CD14-positive monocyte (primary cell): ENCODE measurements at regions not wholly inside any gene's neighbourhood (a gene's known extent, or its start where the extent isn't known, plus 50 kb on each side); places are given as distances from the start of the nearest gene placed in this dataset.

Source experiments
- DNase-seq, 3 donors: peaks; one replicate each; pipeline ENCODE4 v3.0.0-alpha.2; 2011 to 2022
- H2AFZ ChIP-seq: 2 replicates; pipeline ENCODE4 v1.6.0; 2012; ENCODE audit warnings: mild to moderate bottlenecking, low read depth, low read length, inconsistent platforms; ENCODE audit not compliant: insufficient read depth, poor library complexity, severe bottlenecking
- H3K27ac ChIP-seq, 2 donors: 1 replicate in 1 of 2; 2 replicates in 1 of 2; pipeline ENCODE4 v1.5.1; 2012 to 2013; ENCODE audit warnings: low read length in 2 of 2, control low read depth in 1 of 2, inconsistent platforms in 1 of 2, low read depth in 1 of 2, mild to moderate bottlenecking in 1 of 2
- H3K27me3 ChIP-seq, 2 donors: one replicate each; pipeline versions ENCODE4 v1.6.0 to v1.6.1; 2011 to 2013; ENCODE audit warnings: low read length in 2 of 2; ENCODE audit not compliant: control insufficient read depth in 2 of 2, insufficient read depth in 2 of 2
- H3K36me3 ChIP-seq, 2 donors: replicated peaks in 1 of 2; 1 replicate in 1 of 2; 2 replicates in 1 of 2; pipeline versions ENCODE4 v1.5.1 to v1.6.1; 2012 to 2013; ENCODE audit warnings: low read length in 2 of 2, control low read depth in 1 of 2, inconsistent platforms in 1 of 2, mild to moderate bottlenecking in 1 of 2; ENCODE audit not compliant: insufficient read depth in 2 of 2, control insufficient read depth in 1 of 2
- H3K4me1 ChIP-seq, 2 donors: 1 replicate in 1 of 2; 2 replicates in 1 of 2; pipeline versions ENCODE4 v1.5.1 to v1.6.1; 2012 to 2013; ENCODE audit warnings: low read length in 2 of 2, control low read depth in 1 of 2, inconsistent platforms in 1 of 2, mild to moderate bottlenecking in 1 of 2, moderate library complexity in 1 of 2; ENCODE audit not compliant: insufficient read depth in 2 of 2, control insufficient read depth in 1 of 2
- H3K4me2 ChIP-seq: replicated peaks from 2 replicates; pipeline ENCODE3; 2012; ENCODE audit warnings: low read length, moderate library complexity, mild to moderate bottlenecking; ENCODE audit not compliant: poor library complexity, severe bottlenecking; ENCODE audit errors: extremely low read depth
- H3K4me3 ChIP-seq, 3 experiments: fragments of 200-600 bp in 1 of 3; sonication (generic) in 1 of 3; replicated peaks in 1 of 3; 1 replicate in 2 of 3; 2 replicates in 1 of 3; pipeline ENCODE4 v1.5.1; 2011 to 2013; ENCODE audit warnings: low read length in 3 of 3, mild to moderate bottlenecking in 3 of 3, control low read depth in 2 of 3, low read depth in 2 of 3, inconsistent platforms in 1 of 3, moderate library complexity in 1 of 3
- H3K79me2 ChIP-seq: 2 replicates; pipeline ENCODE4 v1.6.0; 2012; ENCODE audit warnings: mild to moderate bottlenecking, control low read depth, inconsistent platforms, low read length, moderate library complexity; ENCODE audit not compliant: insufficient read depth
- H3K9ac ChIP-seq: 2 replicates; pipeline ENCODE4 v1.6.0; 2017; ENCODE audit warnings: low read length, mild to moderate bottlenecking; ENCODE audit not compliant: insufficient read depth, poor library complexity, severe bottlenecking
- H3K9me3 ChIP-seq, 2 donors: replicated peaks in 1 of 2; 1 replicate in 1 of 2; 2 replicates in 1 of 2; pipeline versions ENCODE4 v1.5.1 to v1.6.1; 2012 to 2013; ENCODE audit warnings: low read length in 2 of 2, control low read depth in 1 of 2; ENCODE audit not compliant: control insufficient read depth in 1 of 2, insufficient read depth in 1 of 2
- H4K20me1 ChIP-seq: 2 replicates; pipeline ENCODE4 v1.6.0; 2012; ENCODE audit warnings: mild to moderate bottlenecking, low read length, control low read depth, moderate library complexity; ENCODE audit not compliant: insufficient read depth
- H3K27ac Mint-ChIP-seq, 7 donors: one replicate each; pipeline ENCODE4 v1.8.0; 2020; ENCODE audit warnings: mild to moderate bottlenecking in 7 of 7, mixed read lengths in 7 of 7, moderate library complexity in 6 of 7, inconsistent platforms in 2 of 7
- H3K27me3 Mint-ChIP-seq, 3 donors: one replicate each; pipeline ENCODE4 v1.8.0; 2021 to 2022; ENCODE audit warnings: low read depth in 3 of 3, mild to moderate bottlenecking in 3 of 3, mixed read lengths in 3 of 3, moderate library complexity in 3 of 3, inconsistent platforms in 1 of 3
- H3K36me3 Mint-ChIP-seq, 2 donors: one replicate each; pipeline ENCODE4 v1.8.0; 2020; ENCODE audit warnings: mixed read lengths in 2 of 2, inconsistent platforms in 1 of 2, mild to moderate bottlenecking in 1 of 2
- H3K4me1 Mint-ChIP-seq: one replicate; pipeline ENCODE4 v1.8.0; 2020; ENCODE audit warnings: mild to moderate bottlenecking, mixed read lengths
- H3K4me3 Mint-ChIP-seq, 2 donors: one replicate each; pipeline ENCODE4 v1.8.0; 2020; ENCODE audit warnings: mild to moderate bottlenecking in 2 of 2, mixed read lengths in 2 of 2, moderate library complexity in 1 of 2
- H3K9me3 Mint-ChIP-seq, 7 donors: one replicate each; pipeline ENCODE4 v1.8.0; 2020 to 2022; ENCODE audit warnings: mixed read lengths in 7 of 7, mild to moderate bottlenecking in 6 of 7, moderate library complexity in 6 of 7, inconsistent platforms in 2 of 7
- CTCF ChIP-seq: fragments of 200-600 bp; IDR thresholded peaks from one replicate; pipeline ENCODE4 v1.8.0; 2022; ENCODE audit warnings: antibody characterized with exemption, mild to moderate bottlenecking
- WGBS: methylation state at CpG from one replicate; pipeline ENCODE4 v1.1.5; 2013; ENCODE audit warnings: missing lambda C conversion rate; ENCODE audit not compliant: insufficient coverage; 5-methylcytosine and 5-hydroxymethylcytosine counted together
- intact Hi-C, 2 donors: fragments of 100-400 bp; cut with micrococcal nuclease; formaldehyde crosslinking; loops; one replicate each; pipeline versions ENCODE4 v1.15.0 to v1.15.1; 2023

- no peak overlapping the region for H3K9ac ChIP-seq
- no peaks in the 10 kb centered on the region for H3K36me3 ChIP-seq
- no peaks in the 10 kb centered on the region for H3K36me3 Mint-ChIP-seq
- no peak for DNase-seq
- no peak overlapping the region for H3K4me2 ChIP-seq
- H3K9me3 Mint-ChIP-seq, result peaks cover 0 to 2% (median 0%) of the 10 kb centered on the region in 7 donors
- 96% methylated on average over 10 of the region's 16 CpGs for WGBS
- H3K4me1 Mint-ChIP-seq, result peaks cover 18% of the 10 kb centered on the region
- H3K27ac ChIP-seq, result peak overlapping the region in 1 of 2 donors; percentile 64
- H3K4me1 ChIP-seq, result peaks cover 15% of the 10 kb centered on the region in 2 donors
- H2AFZ ChIP-seq, result no peak overlapping the region
- H3K79me2 ChIP-seq, result no peaks in the 10 kb centered on the region
- H4K20me1 ChIP-seq, result no peaks in the 10 kb centered on the region
- intact Hi-C loops, result no loop called here
- no peak for TF ChIP-seq CTCF
- H3K27me3 Mint-ChIP-seq, result peaks cover 15 to 27% (median 18%) of the 10 kb centered on the region in 3 donors
- H3K4me3 Mint-ChIP-seq, result peak overlapping the region in 1 of 2 donors; percentile 35
- no peak overlapping the region for H3K4me3 ChIP-seq
- peaks cover 12 to 17% of the 10 kb centered on the region in 2 donors for H3K27me3 ChIP-seq
- H3K27ac Mint-ChIP-seq, result peak overlapping the region; percentile 62 to 90 (median 77)
- H3K9me3 ChIP-seq, result no peaks in the 10 kb centered on the region
Observed at GRCh38 chr4:14863418-14864364, 138.6 kb upstream of the CPEB2 start.

GRCh38 chr4:14864365-14865030 lies 137.8 kb upstream of the CPEB2 start:
- Mint-ChIP-seq H3K4me3 (peak overlapping the region in 1 of 2 donors; percentile 35), H3K4me1 (peaks cover 21% of the 10 kb centered on the region), H3K36me3 (no peaks in the 10 kb centered on the region), H3K9me3 (peaks cover 0 to 2% (median 0%) of the 10 kb centered on the region in 7 donors), H3K27me3 (peaks cover 15 to 23% (median 18%) of the 10 kb centered on the region in 3 donors), H3K27ac (peak overlapping the region; percentile 62 to 90 (median 77))
- Histone ChIP-seq H3K9ac (no peak overlapping the region), H4K20me1 (no peaks in the 10 kb centered on the region), H3K27ac (peak overlapping the region in 1 of 2 donors; percentile 64), H3K4me2 (no peak overlapping the region), H3K4me3 (peak overlapping the region in 1 of 3 experiments; percentile 4), H3K27me3 (peaks cover 12 to 15% of the 10 kb centered on the region in 2 donors), H3K4me1 (peaks cover 15 to 18% of the 10 kb centered on the region in 2 donors), H3K36me3 (no peaks in the 10 kb centered on the region), H2AFZ (no peak overlapping the region), H3K79me2 (no peaks in the 10 kb centered on the region), H3K9me3 (no peaks in the 10 kb centered on the region)
- no peak for TF ChIP-seq CTCF
- WGBS, result 0% methylated on average over 1 of the region's 3 CpGs
- peak; percentile 44 to 69 (median 66) for DNase-seq
- intact Hi-C loops, result no loop called here
